Activated naive CD8-positive, alpha-beta T cell treated with anti-CD3 and anti-CD28 coated beads for 36 hours (primary cell): ENCODE measurements at regions not wholly inside any gene's neighbourhood (a gene's known extent, or its start where the extent isn't known, plus 50 kb on each side); places are given as distances from the start of the nearest gene placed in this dataset.

Experiments used
- DNase-seq: peaks from one replicate; pipeline ENCODE4 v3.0.0; 2021
- H3K27ac Mint-ChIP-seq: one replicate; pipeline ENCODE4 v1.8.0; 2022; ENCODE audit warnings: mild to moderate bottlenecking, moderate library complexity, mixed read lengths
- H3K27me3 Mint-ChIP-seq: one replicate; pipeline ENCODE4 v1.8.0; 2022; ENCODE audit warnings: mild to moderate bottlenecking, mixed read lengths
- H3K36me3 Mint-ChIP-seq: one replicate; pipeline ENCODE4 v1.8.0; 2021; ENCODE audit warnings: mild to moderate bottlenecking, mixed read lengths
- H3K4me1 Mint-ChIP-seq: one replicate; pipeline ENCODE4 v1.8.0; 2021; ENCODE audit warnings: mixed read lengths
- H3K4me3 Mint-ChIP-seq: one replicate; pipeline ENCODE4 v1.8.0; 2022; ENCODE audit warnings: mild to moderate bottlenecking, moderate library complexity, mixed read lengths
- H3K9me3 Mint-ChIP-seq: one replicate; pipeline ENCODE4 v1.8.0; 2022; ENCODE audit warnings: mixed read lengths

DNA sequence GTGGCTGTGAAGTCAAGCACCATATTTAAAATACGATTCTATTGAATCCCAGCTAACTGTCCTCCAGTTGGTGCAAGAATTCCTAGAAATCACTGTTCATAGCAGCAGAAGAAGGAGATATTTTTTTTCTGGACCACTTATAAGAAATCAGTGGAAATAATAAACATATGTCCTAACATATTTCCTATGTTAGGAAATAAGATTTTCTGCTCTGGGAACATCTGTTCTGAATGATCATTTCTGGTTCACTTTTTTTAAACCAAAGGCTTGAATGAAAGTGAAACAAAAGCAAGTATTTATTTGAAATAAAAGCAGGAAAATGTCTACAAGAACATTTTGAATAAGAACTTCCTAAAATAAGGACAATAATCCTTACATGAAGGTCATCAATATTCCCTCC lies 138.9 kb upstream of the RALGAPA2 start:
- no peaks in the 10 kb centered on the region for H3K9me3 Mint-ChIP-seq
- H3K4me1 Mint-ChIP-seq = no peaks in the 10 kb centered on the region
- H3K27me3 Mint-ChIP-seq = peaks cover 3% of the 10 kb centered on the region

DNA sequence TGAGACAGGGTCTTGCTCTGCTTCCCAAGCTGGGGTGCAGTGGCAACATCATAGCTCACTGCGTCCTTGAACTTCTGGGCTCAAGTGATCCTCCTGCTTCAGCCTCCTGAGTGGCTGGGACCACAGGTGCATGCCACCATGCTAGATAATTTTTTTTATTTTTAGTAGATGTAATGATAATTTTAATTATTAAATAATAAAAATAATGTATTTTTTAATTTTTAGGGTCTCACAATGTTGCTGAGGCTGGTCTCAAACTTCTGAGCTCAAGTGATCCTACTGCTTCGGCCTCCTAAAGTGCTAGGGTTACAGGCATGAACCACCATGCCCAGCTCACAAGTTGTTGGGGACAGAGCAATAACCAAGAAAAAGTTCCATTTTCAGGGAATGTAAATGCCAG lies 138.0 kb upstream of the RALGAPA2 start:
- Mint-ChIP-seq H3K9me3 (no peaks in the 10 kb centered on the region), H3K36me3 (no peaks in the 10 kb centered on the region), H3K4me3 (no peak overlapping the region), H3K27me3 (peaks cover 3% of the 10 kb centered on the region), H3K4me1 (no peaks in the 10 kb centered on the region), H3K27ac (no peak overlapping the region)
- no peak for DNase-seq

More for the DNA sequence above, 138.9 kb upstream of the RALGAPA2 start:
- Mint-ChIP-seq H3K27ac (no peak overlapping the region), H3K36me3 (no peaks in the 10 kb centered on the region), H3K4me3 (no peak overlapping the region)
- DNase-seq = no peak

- Mint-ChIP-seq H3K4me3 (no peak overlapping the region), H3K9me3 (no peaks in the 10 kb centered on the region), H3K4me1 (no peaks in the 10 kb centered on the region), H3K27me3 (no peaks in the 10 kb centered on the region), H3K36me3 (no peaks in the 10 kb centered on the region), H3K27ac (no peak overlapping the region)
- DNase-seq = no peak
These were observed 136.7 kb upstream of the RALGAPA2 start for GRCh38 chr20:20849161-20849560.

GRCh38 chr20:20847814-20848213 lies 135.4 kb upstream of the RALGAPA2 start:
- no peak for DNase-seq
- Mint-ChIP-seq H3K36me3 (no peaks in the 10 kb centered on the region), H3K4me1 (no peaks in the 10 kb centered on the region), H3K9me3 (no peaks in the 10 kb centered on the region), H3K4me3 (no peak overlapping the region), H3K27ac (no peak overlapping the region), H3K27me3 (no peaks in the 10 kb centered on the region)

DNA sequence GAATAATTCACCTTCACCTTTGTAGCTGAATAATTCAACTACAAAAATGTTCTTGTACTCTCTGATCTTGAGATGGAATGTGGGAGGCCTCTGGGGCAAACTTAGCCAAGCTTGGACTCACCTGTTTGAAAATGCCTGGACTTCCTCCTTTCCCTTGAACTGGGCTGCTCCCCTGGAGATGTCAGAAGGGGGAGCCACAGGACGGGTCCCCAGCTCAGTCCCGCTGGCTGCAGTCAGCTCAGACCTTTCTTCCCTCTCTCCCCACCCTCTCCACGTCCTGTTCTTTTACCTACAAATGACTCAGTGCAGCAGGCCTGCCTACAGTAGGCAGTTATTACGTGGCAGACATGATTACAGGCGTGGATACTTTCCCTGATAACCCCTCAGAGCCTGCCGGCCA lies 131.5 kb upstream of the RALGAPA2 start:
- Mint-ChIP-seq H3K36me3 (no peaks in the 10 kb centered on the region), H3K4me3 (no peak overlapping the region), H3K9me3 (no peaks in the 10 kb centered on the region), H3K27ac (no peak overlapping the region), H3K27me3 (peaks cover 7% of the 10 kb centered on the region), H3K4me1 (no peaks in the 10 kb centered on the region)
- no peak for DNase-seq

DNA sequence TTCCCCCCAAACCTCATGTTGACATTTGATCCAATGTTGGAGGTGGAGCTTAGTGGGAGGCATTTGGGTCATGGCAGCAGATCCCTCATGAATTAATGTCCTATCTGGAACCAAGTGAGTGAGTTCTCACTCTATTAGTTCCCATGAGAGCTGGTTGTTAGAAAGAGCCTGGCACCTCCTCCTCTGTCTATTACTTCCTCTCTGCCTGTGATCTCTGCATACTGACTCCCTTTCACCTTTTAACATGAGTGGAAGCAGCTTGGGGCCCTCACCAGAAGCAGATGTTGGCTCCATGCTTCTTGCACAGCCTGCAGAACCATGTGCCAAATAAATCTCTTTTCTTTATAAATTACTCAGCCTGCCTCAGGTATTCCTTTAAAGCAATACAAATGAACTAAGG lies 127.3 kb upstream of the RALGAPA2 start:
- H3K4me1 Mint-ChIP-seq = peaks cover 3% of the 10 kb centered on the region
- no peaks in the 10 kb centered on the region for H3K9me3 Mint-ChIP-seq
- H3K4me3 Mint-ChIP-seq = no peak overlapping the region
- H3K27ac Mint-ChIP-seq = no peak overlapping the region
- H3K36me3 Mint-ChIP-seq = no peaks in the 10 kb centered on the region
- no peak for DNase-seq
- peaks cover 17% of the 10 kb centered on the region for H3K27me3 Mint-ChIP-seq

DNA sequence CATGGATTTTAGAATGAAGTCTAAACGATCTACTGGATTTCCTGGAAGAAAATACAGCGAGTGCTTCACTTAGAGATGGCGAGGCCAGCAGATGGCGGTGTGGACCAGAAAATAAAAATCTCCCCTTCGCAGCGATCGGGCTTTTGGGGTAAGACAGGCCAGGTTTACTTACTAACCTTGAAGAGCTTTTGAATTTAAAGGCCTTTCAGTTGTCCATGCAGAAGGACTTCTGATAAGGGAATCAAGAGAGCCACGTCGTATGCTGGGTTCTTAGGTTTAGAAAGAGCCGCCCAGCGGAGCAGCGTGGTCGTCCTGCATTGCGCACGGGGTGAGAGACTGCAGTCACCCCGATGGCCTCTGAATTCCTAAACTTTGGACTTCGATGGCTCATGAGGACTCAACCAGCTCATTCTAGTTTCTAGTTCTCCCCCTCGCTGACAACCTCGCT lies 125.2 kb upstream of the RALGAPA2 start:
- Mint-ChIP-seq H3K27ac (no peak overlapping the region), H3K4me1 (peaks cover 3% of the 10 kb centered on the region), H3K36me3 (no peaks in the 10 kb centered on the region), H3K27me3 (peaks cover 28% of the 10 kb centered on the region), H3K4me3 (no peak overlapping the region), H3K9me3 (no peaks in the 10 kb centered on the region)
- peak; percentile 42 for DNase-seq

GRCh38 chr20:20836836-20837235 lies 124.4 kb upstream of the RALGAPA2 start:
- Mint-ChIP-seq H3K27me3 (peaks cover 28% of the 10 kb centered on the region), H3K9me3 (no peaks in the 10 kb centered on the region), H3K4me3 (no peak overlapping the region), H3K36me3 (no peaks in the 10 kb centered on the region), H3K4me1 (peaks cover 3% of the 10 kb centered on the region), H3K27ac (no peak overlapping the region)
- no peak for DNase-seq

DNA sequence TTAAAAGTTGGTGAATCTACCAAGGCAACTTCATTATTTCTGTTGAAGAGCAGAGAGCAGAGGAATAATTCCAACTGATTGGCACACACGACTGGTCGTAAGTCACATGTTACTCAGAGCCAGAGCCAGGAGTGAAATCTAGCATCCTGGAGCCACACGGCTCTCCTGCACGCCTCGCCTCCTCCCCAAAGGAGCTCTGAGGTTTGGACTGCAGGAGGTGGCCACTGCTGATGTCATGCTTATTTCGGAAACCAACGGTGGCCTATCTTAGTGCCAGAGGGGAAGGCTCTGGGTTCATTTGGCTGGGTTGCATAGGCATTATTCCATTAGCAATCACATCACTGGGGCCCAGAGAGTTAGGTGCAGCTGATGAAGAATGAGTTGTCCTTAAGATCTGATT lies 123.5 kb upstream of the RALGAPA2 start:
- no peak for DNase-seq
- Mint-ChIP-seq H3K27ac (no peak overlapping the region), H3K36me3 (no peaks in the 10 kb centered on the region), H3K9me3 (peaks cover 1% of the 10 kb centered on the region), H3K4me3 (no peak overlapping the region), H3K4me1 (peaks cover 3% of the 10 kb centered on the region), H3K27me3 (peaks cover 28% of the 10 kb centered on the region)

DNA sequence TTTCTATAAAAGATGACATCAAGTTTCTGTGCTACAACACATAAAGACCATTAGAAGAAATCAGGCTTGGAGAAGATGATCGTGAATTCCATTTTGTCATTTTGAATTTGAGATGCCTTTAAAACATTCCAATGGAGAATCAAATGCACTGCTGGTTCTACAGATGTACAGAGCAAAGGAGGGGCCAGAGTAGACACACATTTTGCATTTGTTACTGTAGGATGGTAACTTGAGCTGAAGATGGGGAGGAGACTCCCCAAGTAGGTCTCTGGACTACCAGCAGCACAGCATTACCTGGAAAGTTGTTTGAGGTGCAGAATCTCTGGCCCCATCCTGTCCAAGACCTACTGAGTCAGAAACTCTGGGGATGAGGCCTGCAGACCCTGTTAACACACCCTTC lies 121.6 kb upstream of the RALGAPA2 start:
- Mint-ChIP-seq H3K4me3 (no peak overlapping the region), H3K27ac (no peak overlapping the region), H3K36me3 (no peaks in the 10 kb centered on the region), H3K9me3 (peaks cover 9% of the 10 kb centered on the region), H3K27me3 (peaks cover 22% of the 10 kb centered on the region), H3K4me1 (peaks cover 3% of the 10 kb centered on the region)
- DNase-seq = no peak

DNA sequence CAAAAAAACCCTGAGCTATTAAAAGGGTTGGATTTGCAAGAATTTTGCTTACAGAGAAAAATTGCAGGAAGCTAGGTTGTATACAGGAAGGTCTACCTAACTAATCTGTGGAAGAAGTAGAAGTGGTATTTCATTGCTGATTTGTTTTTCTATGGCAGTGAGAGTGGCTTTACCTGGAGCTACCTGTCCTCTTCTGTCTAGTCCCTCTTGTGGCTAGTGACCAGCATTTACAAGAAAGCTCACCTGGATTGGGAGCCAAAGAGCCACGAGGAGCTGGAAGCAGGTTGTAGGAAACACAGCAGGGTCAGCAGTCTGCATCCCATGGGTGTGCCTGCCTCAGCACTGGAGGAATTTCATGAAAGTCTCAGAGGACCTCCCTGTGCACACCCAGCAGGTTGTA lies 120.3 kb upstream of the RALGAPA2 start:
- Mint-ChIP-seq H3K4me3 (no peak overlapping the region), H3K9me3 (peaks cover 9% of the 10 kb centered on the region), H3K27ac (no peak overlapping the region), H3K27me3 (peaks cover 20% of the 10 kb centered on the region), H3K36me3 (no peaks in the 10 kb centered on the region), H3K4me1 (peaks cover 3% of the 10 kb centered on the region)
- DNase-seq = no peak

DNA sequence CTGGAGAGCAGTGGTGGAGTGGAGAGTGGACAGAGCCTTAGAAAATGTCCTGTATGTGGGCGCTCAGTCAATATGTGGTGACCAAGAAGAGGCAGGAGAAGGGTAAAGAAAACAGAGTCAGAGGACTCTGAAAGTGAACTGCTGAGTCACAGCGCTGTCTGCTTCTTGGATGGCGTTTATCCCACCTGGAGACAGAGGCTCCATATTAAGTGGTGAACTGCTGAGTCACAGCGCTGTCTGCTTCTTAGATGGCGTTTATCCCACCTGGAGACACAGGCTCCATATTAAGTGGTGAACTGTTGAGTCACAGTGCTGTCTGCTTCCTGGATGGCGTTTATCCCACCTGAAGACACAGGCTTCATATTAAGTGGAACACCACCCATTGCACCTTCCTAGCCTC lies 119.3 kb upstream of the RALGAPA2 start:
- no peaks in the 10 kb centered on the region for H3K4me1 Mint-ChIP-seq
- H3K27ac Mint-ChIP-seq = no peak overlapping the region
- DNase-seq = no peak
- no peaks in the 10 kb centered on the region for H3K36me3 Mint-ChIP-seq
- H3K9me3 Mint-ChIP-seq = peaks cover 9% of the 10 kb centered on the region
- H3K4me3 Mint-ChIP-seq = no peak overlapping the region
- H3K27me3 Mint-ChIP-seq = peaks cover 16% of the 10 kb centered on the region

GRCh38 chr20:20829681-20830080 lies 117.2 kb upstream of the RALGAPA2 start:
- H3K36me3 Mint-ChIP-seq = no peaks in the 10 kb centered on the region
- H3K4me3 Mint-ChIP-seq = no peak overlapping the region
- no peak for DNase-seq
- H3K9me3 Mint-ChIP-seq = peaks cover 9% of the 10 kb centered on the region
- peaks cover 32% of the 10 kb centered on the region for H3K27me3 Mint-ChIP-seq
- H3K27ac Mint-ChIP-seq = no peak overlapping the region
- no peaks in the 10 kb centered on the region for H3K4me1 Mint-ChIP-seq

GRCh38 chr20:20827992-20828597 lies 115.7 kb upstream of the RALGAPA2 start:
- no peaks in the 10 kb centered on the region for H3K36me3 Mint-ChIP-seq
- H3K4me3 Mint-ChIP-seq = no peak overlapping the region
- H3K9me3 Mint-ChIP-seq = peaks cover 9% of the 10 kb centered on the region
- no peak for DNase-seq
- H3K27me3 Mint-ChIP-seq = peaks cover 26% of the 10 kb centered on the region
- no peaks in the 10 kb centered on the region for H3K4me1 Mint-ChIP-seq
- H3K27ac Mint-ChIP-seq = no peak overlapping the region

- Mint-ChIP-seq H3K9me3 (peaks cover 7% of the 10 kb centered on the region), H3K36me3 (no peaks in the 10 kb centered on the region), H3K27me3 (peaks cover 32% of the 10 kb centered on the region), H3K27ac (no peak overlapping the region), H3K4me3 (no peak overlapping the region), H3K4me1 (no peaks in the 10 kb centered on the region)
- peak; percentile 46 for DNase-seq
These were observed 112.6 kb upstream of the RALGAPA2 start for GRCh38 chr20:20824924-20825584.

DNA sequence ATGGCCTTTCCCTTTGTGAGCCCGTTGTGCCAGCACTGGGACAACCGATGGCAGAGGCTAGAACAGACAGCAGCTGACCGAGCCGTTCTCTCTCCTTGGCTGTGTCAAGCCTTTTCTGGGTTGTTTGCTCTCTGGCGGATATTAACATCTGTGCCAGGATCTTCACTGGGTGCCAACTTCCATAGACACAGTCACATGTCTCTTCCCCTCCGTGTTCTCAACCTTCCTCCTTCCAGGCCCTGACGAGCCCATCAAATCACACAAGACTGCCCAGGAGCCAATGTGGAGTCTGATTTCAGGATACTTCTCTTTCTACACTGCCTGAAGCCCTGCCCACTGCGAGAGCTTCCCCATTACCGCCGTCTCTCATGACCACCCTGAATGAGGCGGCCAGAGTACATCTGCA lies 111.0 kb upstream of the RALGAPA2 start:
- H3K4me3 Mint-ChIP-seq = no peak overlapping the region
- H3K4me1 Mint-ChIP-seq = no peaks in the 10 kb centered on the region
- no peaks in the 10 kb centered on the region for H3K9me3 Mint-ChIP-seq
- H3K36me3 Mint-ChIP-seq = no peaks in the 10 kb centered on the region
- no peak overlapping the region for H3K27ac Mint-ChIP-seq
- DNase-seq = no peak
- peaks cover 33% of the 10 kb centered on the region for H3K27me3 Mint-ChIP-seq
